ENCODE measurements at regions not wholly inside any gene's neighbourhood (a gene's known extent, or its start where the extent isn't known, plus 50 kb on each side); places are given as distances from the start of the nearest gene placed in this dataset.
"Not testable (repeated sequence)": the region's sequence is repeated elsewhere in the genome, so short reads cannot be mapped to it uniquely, and the experiment has no call there.

DNA sequence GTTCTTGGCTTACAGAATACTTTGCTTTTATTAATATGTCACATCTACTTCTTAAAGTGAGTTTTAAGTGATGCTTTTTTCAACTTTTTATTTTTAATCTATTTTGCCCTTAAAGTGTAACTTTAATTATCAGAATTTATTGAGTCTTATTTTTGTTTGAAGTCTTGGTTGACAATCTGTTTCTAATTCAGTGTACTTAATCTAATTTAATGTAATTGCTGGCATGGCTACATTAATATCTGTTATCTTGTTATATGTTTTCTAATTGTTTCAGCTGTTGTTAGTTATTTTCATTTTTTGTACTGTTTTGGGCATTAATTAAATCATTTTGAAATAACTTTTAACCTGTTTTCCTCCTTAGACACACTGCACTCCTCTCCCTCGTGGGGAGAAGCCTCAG lies 558.7 kb upstream of the EYS start:
- ATAC-seq (no peak), DNase-seq (no peak)
- Histone ChIP-seq H3K4me3 (no peak overlapping the region), H3K36me3 (ENCODE audit: insufficient read depth in 1 of 2, low read depth in 1 of 2) (no peaks in the 10 kb centered on the region), H3K4me1 (no peaks in the 10 kb centered on the region), H3K9me3 (no peaks in the 10 kb centered on the region), H3K27ac (no peak overlapping the region), H3K27me3 (ENCODE audit: insufficient read depth in 3 of 3, low read length in 2 of 3) (no peaks in the 10 kb centered on the region)
- 33 to 54% (median 50%) methylated on average over 1 of the region's 1 CpG for WGBS, 3 donors
- intact Hi-C loops (cut with DNase I) = no loop called here
- TF ChIP-seq CTCF (IDR thresholded peaks at IDR 0.05) = no peak

GRCh38 chr6:66264376-66264775 lies 557.4 kb upstream of the EYS start:
- DNase-seq (no peak), ATAC-seq (no peak)
- TF ChIP-seq CTCF (IDR thresholded peaks at IDR 0.05) = no peak
- Histone ChIP-seq H3K9me3 (no peaks in the 10 kb centered on the region), H3K36me3 (ENCODE audit: insufficient read depth in 1 of 2, low read depth in 1 of 2) (no peaks in the 10 kb centered on the region), H3K27me3 (ENCODE audit: insufficient read depth in 3 of 3, low read length in 2 of 3) (no peaks in the 10 kb centered on the region), H3K4me3 (no peak overlapping the region), H3K27ac (no peak overlapping the region), H3K4me1 (no peaks in the 10 kb centered on the region)
- intact Hi-C loops (cut with DNase I) = no loop called here
- 70 to 83% (median 78%) methylated on average over 4 of the region's 4 CpGs for WGBS, 3 donors

DNA sequence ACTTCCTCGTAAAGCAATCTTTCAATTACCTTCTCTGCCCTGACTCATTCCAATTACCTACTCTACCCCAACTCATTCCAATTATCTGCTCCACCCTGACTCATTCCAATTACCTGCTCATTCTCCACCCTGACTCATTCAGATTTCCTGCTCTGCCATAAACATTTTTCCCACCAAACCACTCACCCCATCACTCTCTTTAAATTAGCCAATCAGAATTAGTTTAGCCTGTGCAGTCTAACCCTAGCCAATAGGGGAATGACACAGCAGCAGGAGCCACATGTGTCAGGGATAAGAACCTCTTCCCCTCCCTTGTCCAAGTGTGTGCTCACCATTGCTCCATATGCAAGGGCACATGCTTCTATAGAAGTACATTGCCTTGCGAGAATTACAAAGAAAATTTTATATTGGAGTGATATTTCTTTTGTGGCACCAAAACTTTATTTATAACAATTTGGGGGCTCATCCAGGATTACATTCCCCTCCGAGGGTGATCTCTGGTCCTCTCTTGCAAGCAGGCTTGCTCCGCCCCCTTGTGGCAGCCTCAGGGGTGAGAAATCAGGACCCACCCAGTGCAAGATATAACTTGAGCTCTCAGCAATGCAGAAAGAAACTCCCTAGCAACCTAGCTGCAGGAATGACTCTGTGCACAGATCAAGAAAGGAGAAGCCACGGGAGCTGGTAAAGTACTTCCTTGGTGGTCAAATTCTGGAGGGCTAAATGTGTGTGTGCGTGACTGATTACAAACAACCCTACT lies 551.9 kb upstream of the EYS start:
- H3K4me1 ChIP-seq; H3K27ac ChIP-seq; ATAC-seq; DNase-seq; H3K4me3 ChIP-seq; H3K36me3 ChIP-seq (ENCODE audit: insufficient read depth in 1 of 2, low read depth in 1 of 2); H3K27me3 ChIP-seq (ENCODE audit: insufficient read depth in 3 of 3, low read length in 2 of 3); intact Hi-C loops (cut with DNase I); H3K9me3 ChIP-seq: not testable (repeated sequence)
- 87 to 92% (median 91%) methylated on average over 6 of the region's 6 CpGs for WGBS, 3 donors

DNA sequence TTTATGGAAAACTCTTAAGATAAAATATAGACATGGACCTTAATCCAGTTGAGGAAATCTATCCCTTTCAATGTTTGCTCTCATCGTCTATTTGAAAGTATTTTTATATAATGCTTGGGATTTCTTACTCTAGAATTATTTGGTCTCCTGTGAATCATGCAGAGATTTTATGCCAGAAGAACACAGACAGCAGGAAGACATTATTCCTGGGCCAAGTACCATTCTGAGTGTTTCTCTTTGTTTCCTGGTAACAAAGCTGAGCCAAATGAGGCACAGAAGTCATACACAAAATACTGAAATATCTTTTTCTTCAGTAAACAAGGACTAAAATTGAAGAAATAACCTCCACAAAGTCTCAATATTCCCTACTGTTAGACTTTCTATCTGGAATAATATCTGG lies 538.2 kb upstream of the EYS start:
- H3K27me3 ChIP-seq (ENCODE audit: insufficient read depth in 3 of 3, low read length in 2 of 3) = no peaks in the 10 kb centered on the region
- TF ChIP-seq CTCF (IDR thresholded peaks at IDR 0.05) = no peak
- 54 to 61% (median 56%) methylated on average over 1 of the region's 1 CpG for WGBS, 3 donors
- H3K27ac ChIP-seq = no peak overlapping the region
- ATAC-seq = no peak
- no peak overlapping the region for H3K4me3 ChIP-seq
- H3K4me1 ChIP-seq = no peaks in the 10 kb centered on the region
- no peaks in the 10 kb centered on the region for H3K36me3 ChIP-seq (ENCODE audit: insufficient read depth in 1 of 2, low read depth in 1 of 2)
- intact Hi-C loops (cut with DNase I) = no loop called here
- DNase-seq = no peak
- no peaks in the 10 kb centered on the region for H3K9me3 ChIP-seq

DNA sequence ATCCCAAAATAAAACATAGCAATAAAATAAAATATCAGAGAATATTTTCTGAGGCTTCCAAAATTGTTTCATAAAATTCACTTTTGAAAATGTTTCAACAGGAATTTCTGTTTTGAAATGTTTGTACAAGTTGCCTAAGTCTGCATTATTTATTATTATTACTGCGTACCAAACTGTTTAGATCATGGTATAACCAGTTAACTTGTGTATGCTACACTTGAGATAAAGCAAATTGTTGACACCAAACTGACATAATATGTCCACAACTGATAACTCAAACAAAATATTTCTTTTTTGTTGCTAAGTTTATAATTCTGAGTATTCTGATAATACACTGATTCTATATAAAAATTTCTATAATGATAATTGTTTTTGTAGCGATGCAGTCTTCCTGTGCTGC lies 531.8 kb upstream of the EYS start:
- no peak overlapping the region for H3K4me3 ChIP-seq
- WGBS, 3 donors = 45 to 62% (median 47%) methylated on average over 2 of the region's 2 CpGs
- no peaks in the 10 kb centered on the region for H3K36me3 ChIP-seq (ENCODE audit: insufficient read depth in 1 of 2, low read depth in 1 of 2)
- no peaks in the 10 kb centered on the region for H3K9me3 ChIP-seq
- no peaks in the 10 kb centered on the region for H3K27me3 ChIP-seq (ENCODE audit: insufficient read depth in 3 of 3, low read length in 2 of 3)
- ATAC-seq = no peak
- intact Hi-C loops (cut with DNase I) = no loop called here
- DNase-seq = no peak
- no peak for TF ChIP-seq CTCF (IDR thresholded peaks at IDR 0.05)
- no peaks in the 10 kb centered on the region for H3K4me1 ChIP-seq
- no peak overlapping the region for H3K27ac ChIP-seq
